ENCODE measurements at regions not wholly inside any gene's neighbourhood (a gene's known extent, or its start where the extent isn't known, plus 50 kb on each side); places are given as distances from the start of the nearest gene placed in this dataset.

DNA sequence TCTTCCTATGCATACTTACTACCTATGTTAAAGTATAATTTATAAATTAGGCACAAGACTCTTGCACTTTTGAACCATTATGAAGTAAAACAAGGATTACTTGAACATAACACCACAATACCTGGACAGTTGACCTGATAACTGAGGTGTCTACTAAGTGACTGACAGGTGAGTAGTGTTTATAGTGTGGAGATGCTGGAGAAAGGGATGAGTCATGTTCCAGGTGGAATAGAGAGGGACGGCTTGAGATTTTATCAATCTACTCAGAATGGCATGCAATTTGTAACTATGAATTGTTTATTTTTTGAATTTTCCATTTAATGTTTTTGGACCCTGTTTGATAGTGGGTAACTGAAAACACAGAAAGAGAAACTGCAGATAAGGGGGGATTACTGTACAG lies 287.6 kb downstream of the MAP2K6 start:
- no peaks in the 10 kb centered on the region for H3K27me3 ChIP-seq (ENCODE audit: insufficient read depth)
- POLR2A ChIA-PET = no interaction called here
- no peak overlapping the region for H3K9ac ChIP-seq
- H3K9me3 ChIP-seq = no peaks in the 10 kb centered on the region
- no peaks in the 10 kb centered on the region for H3K36me3 ChIP-seq (replicated peaks in 1 of 2; ENCODE audit: control insufficient read depth in 1 of 2, insufficient read depth in 2 of 2, low read length in 1 of 2)
- H3K4me2 ChIP-seq = no peak overlapping the region
- H3K27ac ChIP-seq (ENCODE audit: low read depth in 2 of 2, low read length in 1 of 2) = no peak overlapping the region
- H3K79me2 ChIP-seq (ENCODE audit: insufficient read depth) = no peaks in the 10 kb centered on the region
- H4K20me1 ChIP-seq (ENCODE audit: insufficient read depth) = no peaks in the 10 kb centered on the region
- WGBS (ENCODE audit: low lambda C conversion rate) = 59% methylated on average over 1 of the region's 1 CpG
- no peak for TF ChIP-seq FOXM1 (IDR thresholded peaks at IDR 0.05; ENCODE audit: low read depth)
- TF ChIP-seq MXI1 (IDR thresholded peaks at IDR 0.05; ENCODE audit: low read depth, low read length) = no peak
- TF ChIP-seq ELF1 (IDR thresholded peaks at IDR 0.05) = no peak
- TF ChIP-seq TAF1 (IDR thresholded peaks at IDR 0.05; ENCODE audit: borderline replicate concordance, low read depth, low read length) = no peak
- no peaks in the 10 kb centered on the region for H3F3A ChIP-seq (replicated peaks; ENCODE audit: insufficient read depth)
- no peak overlapping the region for H3K4me3 ChIP-seq (ENCODE audit: low read depth in 2 of 2, low read length in 1 of 2)
- no peak overlapping the region for H2AFZ ChIP-seq (ENCODE audit: low read depth)
- H3K9me2 ChIP-seq = no peaks in the 10 kb centered on the region
- no peaks in the 10 kb centered on the region for H3K4me1 ChIP-seq (ENCODE audit: control insufficient read depth in 1 of 2, insufficient read depth in 2 of 2, low read depth in 1 of 2, low read length in 1 of 2)
- DNase-seq = no peak
- CTCF ChIA-PET = interaction anchor here (0.6 kb wide), 1 partner anchor 135 kb away, joined by 3 read pairs; no protein-coding TSS in a partner anchor

DNA sequence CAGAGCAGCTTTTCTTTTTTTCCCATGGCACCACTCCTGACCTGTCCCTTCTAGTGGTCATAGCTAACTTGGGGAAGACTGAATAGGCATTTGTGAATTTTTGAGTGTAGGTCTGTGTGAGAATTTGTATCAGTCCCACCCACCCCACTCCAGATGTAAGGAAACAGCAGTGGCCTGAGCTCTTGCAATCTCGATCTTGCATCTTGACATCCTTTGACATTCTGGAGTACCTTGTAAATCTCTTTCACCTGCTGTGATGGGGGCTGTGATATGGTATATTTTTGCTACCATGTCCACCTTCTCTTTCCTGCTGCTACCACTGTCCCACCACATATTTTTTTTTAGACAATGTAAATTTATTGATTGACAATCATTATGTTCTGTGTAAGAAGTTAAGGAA lies 289.3 kb downstream of the MAP2K6 start:
- Histone ChIP-seq H3K4me1 (ENCODE audit: control insufficient read depth in 1 of 2, insufficient read depth in 2 of 2, low read depth in 1 of 2, low read length in 1 of 2) (no peaks in the 10 kb centered on the region), H3K79me2 (ENCODE audit: insufficient read depth) (no peaks in the 10 kb centered on the region), H3K9ac (no peak overlapping the region), H3K9me3 (no peaks in the 10 kb centered on the region), H3K27me3 (ENCODE audit: insufficient read depth) (no peaks in the 10 kb centered on the region), H2AFZ (ENCODE audit: low read depth) (no peak overlapping the region), H3K9me2 (no peaks in the 10 kb centered on the region), H3F3A (replicated peaks; ENCODE audit: insufficient read depth) (no peaks in the 10 kb centered on the region), H3K4me3 (ENCODE audit: low read depth in 2 of 2, low read length in 1 of 2) (no peak overlapping the region), H3K36me3 (replicated peaks in 1 of 2; ENCODE audit: control insufficient read depth in 1 of 2, insufficient read depth in 2 of 2, low read length in 1 of 2) (no peaks in the 10 kb centered on the region), H3K27ac (ENCODE audit: low read depth in 2 of 2, low read length in 1 of 2) (no peak overlapping the region), H3K4me2 (no peak overlapping the region), H4K20me1 (ENCODE audit: insufficient read depth) (no peaks in the 10 kb centered on the region)
- ChIA-PET POLR2A (no interaction called here), CTCF (interaction anchor here (0.8 kb wide), 1 partner anchor 9 kb away, joined by 4 read pairs; no protein-coding TSS in a partner anchor)
- TF ChIP-seq TCF12 (IDR thresholded peaks at IDR 0.05) (no peak), MEF2A (IDR thresholded peaks at IDR 0.05; ENCODE audit: borderline replicate concordance, low read depth) (no peak), RFX5 (IDR thresholded peaks at IDR 0.05; ENCODE audit: low read length) (no peak), EP300 (IDR thresholded peaks at IDR 0.05; ENCODE audit: borderline replicate concordance in 1 of 2, low read depth in 1 of 2, low read length in 1 of 2) (no peak)
- TF ChIP-seq, protein P1, sequence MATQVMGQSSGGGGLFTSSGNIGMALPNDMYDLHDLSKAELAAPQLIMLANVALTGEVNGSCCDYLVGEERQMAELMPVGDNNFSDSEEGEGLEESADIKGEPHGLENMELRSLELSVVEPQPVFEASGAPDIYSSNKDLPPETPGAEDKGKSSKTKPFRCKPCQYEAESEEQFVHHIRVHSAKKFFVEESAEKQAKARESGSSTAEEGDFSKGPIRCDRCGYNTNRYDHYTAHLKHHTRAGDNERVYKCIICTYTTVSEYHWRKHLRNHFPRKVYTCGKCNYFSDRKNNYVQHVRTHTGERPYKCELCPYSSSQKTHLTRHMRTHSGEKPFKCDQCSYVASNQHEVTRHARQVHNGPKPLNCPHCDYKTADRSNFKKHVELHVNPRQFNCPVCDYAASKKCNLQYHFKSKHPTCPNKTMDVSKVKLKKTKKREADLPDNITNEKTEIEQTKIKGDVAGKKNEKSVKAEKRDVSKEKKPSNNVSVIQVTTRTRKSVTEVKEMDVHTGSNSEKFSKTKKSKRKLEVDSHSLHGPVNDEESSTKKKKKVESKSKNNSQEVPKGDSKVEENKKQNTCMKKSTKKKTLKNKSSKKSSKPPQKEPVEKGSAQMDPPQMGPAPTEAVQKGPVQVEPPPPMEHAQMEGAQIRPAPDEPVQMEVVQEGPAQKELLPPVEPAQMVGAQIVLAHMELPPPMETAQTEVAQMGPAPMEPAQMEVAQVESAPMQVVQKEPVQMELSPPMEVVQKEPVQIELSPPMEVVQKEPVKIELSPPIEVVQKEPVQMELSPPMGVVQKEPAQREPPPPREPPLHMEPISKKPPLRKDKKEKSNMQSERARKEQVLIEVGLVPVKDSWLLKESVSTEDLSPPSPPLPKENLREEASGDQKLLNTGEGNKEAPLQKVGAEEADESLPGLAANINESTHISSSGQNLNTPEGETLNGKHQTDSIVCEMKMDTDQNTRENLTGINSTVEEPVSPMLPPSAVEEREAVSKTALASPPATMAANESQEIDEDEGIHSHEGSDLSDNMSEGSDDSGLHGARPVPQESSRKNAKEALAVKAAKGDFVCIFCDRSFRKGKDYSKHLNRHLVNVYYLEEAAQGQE (IDR thresholded peaks at IDR 0.05; ENCODE audit: low read depth, low read length) = no peak
- 5% methylated on average over 1 of the region's 1 CpG for WGBS (ENCODE audit: low lambda C conversion rate)
- no peak for DNase-seq

DNA sequence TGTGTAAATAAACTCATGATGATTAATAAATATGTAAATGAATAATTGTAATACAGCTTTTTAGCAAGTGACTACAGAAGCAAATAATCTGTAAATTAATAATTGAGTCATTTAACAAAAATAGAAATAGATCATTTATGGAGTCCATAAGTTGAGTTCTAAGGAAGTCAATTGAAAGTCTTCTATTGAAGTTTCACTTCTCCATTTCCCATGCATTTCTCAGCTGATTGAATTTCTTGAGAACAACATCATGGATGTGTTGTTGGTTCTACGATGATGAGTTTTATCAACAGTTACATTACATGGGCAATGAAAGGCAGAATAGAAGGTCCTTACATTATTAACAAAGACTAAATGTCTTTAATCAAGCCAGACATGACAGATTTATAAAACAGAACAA lies 290.4 kb downstream of the MAP2K6 start:
- ChIA-PET POLR2A (no interaction called here), CTCF (no interaction called here)
- WGBS (ENCODE audit: low lambda C conversion rate) = 42% methylated on average over 1 of the region's 1 CpG

More for the DNA sequence above, 290.4 kb downstream of the MAP2K6 start:
- H3K4me2 ChIP-seq = no peak overlapping the region
- no peaks in the 10 kb centered on the region for H3K9me3 ChIP-seq
- no peaks in the 10 kb centered on the region for H3F3A ChIP-seq (replicated peaks; ENCODE audit: insufficient read depth)
- H4K20me1 ChIP-seq (ENCODE audit: insufficient read depth) = no peaks in the 10 kb centered on the region
- H3K27ac ChIP-seq (ENCODE audit: low read depth in 2 of 2, low read length in 1 of 2) = no peak overlapping the region
- H3K27me3 ChIP-seq (ENCODE audit: insufficient read depth) = no peaks in the 10 kb centered on the region
- H3K79me2 ChIP-seq (ENCODE audit: insufficient read depth) = no peaks in the 10 kb centered on the region
- H3K4me1 ChIP-seq (ENCODE audit: control insufficient read depth in 1 of 2, insufficient read depth in 2 of 2, low read depth in 1 of 2, low read length in 1 of 2) = no peaks in the 10 kb centered on the region
- H3K9me2 ChIP-seq = no peaks in the 10 kb centered on the region
- H2AFZ ChIP-seq (ENCODE audit: low read depth) = no peak overlapping the region
- DNase-seq = no peak
- H3K36me3 ChIP-seq (replicated peaks in 1 of 2; ENCODE audit: control insufficient read depth in 1 of 2, insufficient read depth in 2 of 2, low read length in 1 of 2) = no peaks in the 10 kb centered on the region
- H3K4me3 ChIP-seq (ENCODE audit: low read depth in 2 of 2, low read length in 1 of 2) = no peak overlapping the region
- no peak overlapping the region for H3K9ac ChIP-seq
- TF ChIP-seq, protein P2, sequence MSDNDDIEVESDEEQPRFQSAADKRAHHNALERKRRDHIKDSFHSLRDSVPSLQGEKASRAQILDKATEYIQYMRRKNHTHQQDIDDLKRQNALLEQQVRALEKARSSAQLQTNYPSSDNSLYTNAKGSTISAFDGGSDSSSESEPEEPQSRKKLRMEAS (IDR thresholded peaks at IDR 0.05; ENCODE audit: low read depth) = no peak
- no peak for TF ChIP-seq RXRA (IDR thresholded peaks at IDR 0.05; ENCODE audit: borderline replicate concordance, low read depth)
- TF ChIP-seq, protein P3, sequence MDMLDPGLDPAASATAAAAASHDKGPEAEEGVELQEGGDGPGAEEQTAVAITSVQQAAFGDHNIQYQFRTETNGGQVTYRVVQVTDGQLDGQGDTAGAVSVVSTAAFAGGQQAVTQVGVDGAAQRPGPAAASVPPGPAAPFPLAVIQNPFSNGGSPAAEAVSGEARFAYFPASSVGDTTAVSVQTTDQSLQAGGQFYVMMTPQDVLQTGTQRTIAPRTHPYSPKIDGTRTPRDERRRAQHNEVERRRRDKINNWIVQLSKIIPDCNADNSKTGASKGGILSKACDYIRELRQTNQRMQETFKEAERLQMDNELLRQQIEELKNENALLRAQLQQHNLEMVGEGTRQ (IDR thresholded peaks at IDR 0.05; ENCODE audit: borderline replicate concordance, low read depth, low read length) = no peak

Measured in SK-N-SH (cell line).